HCT116 (cell line): ENCODE measurements at regions not wholly inside any gene's neighbourhood (a gene's known extent, or its start where the extent isn't known, plus 50 kb on each side); places are given as distances from the start of the nearest gene placed in this dataset.

Experiments
- ATAC-seq: fragments of 200-7000 bp; cut with Tn5 transposase; 2 replicates; pipeline ENCODE4 v1.9.1; 2020; ENCODE audit warnings: mild to moderate bottlenecking, moderate library complexity
- BruUV-seq: library from RNA; stranded (reverse); fragments of 400-500 nt; replicated peaks from 2 replicates; lab custom pipeline; 2021; lab: Mats Ljungman, UMichigan
- CTCF ChIA-PET: fragments of 300-600 bp; sonication (Branson Sonifier 250); formaldehyde crosslinking; loops from one replicate; lab custom pipeline; 2021; ENCODE audit warnings: antibody characterized with exemption; lab: Charles Lee
- POLR2A ChIA-PET: fragments of 300-600, 350-600 bp; sonication (Branson Sonifier 250); formaldehyde crosslinking; loops from one replicate; lab custom pipeline; 2021; ENCODE audit warnings: antibody characterized with exemption; lab: Charles Lee
- RAD21 ChIA-PET, 2 experiments: fragments of 300-600 bp; sonication (Branson Sonifier 250); formaldehyde crosslinking; loops; one replicate each; lab custom pipeline; 2023; ENCODE audit warnings: low total read pairs in 2 of 2; ENCODE audit not compliant: uncharacterized antibody in 2 of 2, unreplicated experiment in 2 of 2, low non-redundant PET in 1 of 2; lab: Charles Lee
- DNase-seq: peaks from one replicate; pipeline ENCODE4 v3.0.0-alpha.2; 2010; ENCODE audit warnings: low read depth, low spot score
- H2AFZ ChIP-seq: fragments of 200-600 bp; shearing (Covaris generic), sonication (generic); 2 replicates; pipeline ENCODE4 v1.6.1; 2017; ENCODE audit warnings: low read depth, mixed run types, mixed read lengths, antibody characterized with exemption, low read length; ENCODE audit not compliant: poor library complexity, severe bottlenecking
- H3K27ac ChIP-seq: 2 replicates; pipeline ENCODE4 v1.5.1; 2012; ENCODE audit warnings: low read depth, low read length
- H3K27me3 ChIP-seq: fragments of 200-600 bp; sonication (generic); 2 replicates; pipeline ENCODE4 v1.6.1; 2016; ENCODE audit warnings: mixed run types, low read length, mixed read lengths; ENCODE audit not compliant: insufficient read depth
- H3K36me3 ChIP-seq, 2 experiments: fragments of 200-500 bp in 1 of 2; fragments of 200-600 bp in 1 of 2; sonication (Bioruptor generic) in 1 of 2; sonication (generic) in 1 of 2; 2 replicates each; pipeline versions ENCODE4 v1.5.1 to v1.6.1; 2014 to 2016; ENCODE audit warnings: low read length in 2 of 2, inconsistent platforms in 1 of 2, mixed read lengths in 1 of 2, mixed run types in 1 of 2; ENCODE audit not compliant: insufficient read depth in 2 of 2, control insufficient read depth in 1 of 2
- H3K4me1 ChIP-seq, 2 experiments: fragments of 200-600 bp in 1 of 2; sonication (generic) in 1 of 2; 2 replicates each; pipeline versions ENCODE4 v1.5.1 to v1.6.1; 2012 to 2017; ENCODE audit warnings: low read length in 2 of 2, inconsistent platforms in 1 of 2, mild to moderate bottlenecking in 1 of 2, mixed read lengths in 1 of 2, mixed run types in 1 of 2, moderate library complexity in 1 of 2; ENCODE audit not compliant: insufficient read depth in 2 of 2, control insufficient read depth in 1 of 2
- H3K4me2 ChIP-seq: fragments of 200-600 bp; sonication (generic); 2 replicates; pipeline ENCODE4 v1.6.1; 2017; ENCODE audit warnings: mixed run types, low read length, mixed read lengths
- H3K4me3 ChIP-seq, 2 experiments: fragments of 200-600 bp in 1 of 2; sonication (generic) in 1 of 2; replicated peaks in 1 of 2; 2 replicates each; pipeline ENCODE4 v1.5.1; 2011 to 2016; ENCODE audit warnings: low read length in 2 of 2, control low read depth in 1 of 2, low read depth in 1 of 2, mild to moderate bottlenecking in 1 of 2, mixed read lengths in 1 of 2, mixed run types in 1 of 2
- H3K79me2 ChIP-seq: fragments of 200-600 bp; sonication (generic); 2 replicates; pipeline ENCODE4 v1.6.1; 2017; ENCODE audit warnings: mild to moderate bottlenecking, mixed run types, low read length, moderate library complexity, mixed read lengths; ENCODE audit not compliant: insufficient read depth
- H3K9ac ChIP-seq: fragments of 200-600 bp; sonication (generic); 2 replicates; pipeline ENCODE4 v1.6.1; 2016; ENCODE audit warnings: low read length, mixed read lengths
- H3K9me2 ChIP-seq: fragments of 200-600 bp; sonication (generic), shearing (Covaris generic); 2 replicates; pipeline ENCODE4 v1.6.1; 2017; ENCODE audit warnings: mixed run types, mild to moderate bottlenecking, moderate library complexity; ENCODE audit not compliant: insufficient read depth
- H3K9me3 ChIP-seq, 2 experiments: fragments of 200-500 bp in 1 of 2; fragments of 200-600 bp in 1 of 2; sonication (Bioruptor generic) in 1 of 2; sonication (generic) in 1 of 2; 2 replicates each; pipeline ENCODE4 v1.6.1; 2014 to 2017; ENCODE audit warnings: low read length in 2 of 2, mixed read lengths in 2 of 2, inconsistent platforms in 1 of 2, low read depth in 1 of 2, mild to moderate bottlenecking in 1 of 2, mixed run types in 1 of 2, moderate library complexity in 1 of 2; ENCODE audit not compliant: control insufficient read depth in 1 of 2, insufficient read depth in 1 of 2
- H4K20me1 ChIP-seq: fragments of 200-600 bp; sonication (generic), shearing (Covaris generic); 2 replicates; pipeline ENCODE4 v1.6.1; 2017; ENCODE audit warnings: mixed run types, mild to moderate bottlenecking, moderate library complexity; ENCODE audit not compliant: insufficient read depth
- CTCF ChIP-seq, 3 experiments: fragments of 200-600 bp in 1 of 3; sonication (generic) in 1 of 3; IDR thresholded peaks in 2 of 3; conservative IDR thresholded peaks in 1 of 3; 2 replicates each; pipeline ENCODE4 v1.5.1; 2012 to 2017; ENCODE audit warnings: low read depth in 2 of 3, low read length in 2 of 3, antibody characterized with exemption in 1 of 3, borderline replicate concordance in 1 of 3, control low read depth in 1 of 3, mild to moderate bottlenecking in 1 of 3, mixed read lengths in 1 of 3, mixed run types in 1 of 3, moderate library complexity in 1 of 3; ENCODE audit not compliant: insufficient read depth in 1 of 3
- EZH2 ChIP-seq: fragments of 200-600 bp; sonication (generic); IDR thresholded peaks from 2 replicates; pipeline ENCODE4 v1.6.1; 2017; ENCODE audit warnings: antibody characterized with exemption, mixed run types
- FOSL1 ChIP-seq: IDR thresholded peaks from 2 replicates; pipeline ENCODE4 v1.6.1; 2012; ENCODE audit warnings: low read depth
- POLR2AphosphoS5 ChIP-seq: IDR thresholded peaks from 2 replicates; pipeline ENCODE4 v1.6.1; 2011; ENCODE audit warnings: mild to moderate bottlenecking, low read depth, low read length, moderate library complexity
- YY1 ChIP-seq: IDR thresholded peaks from 2 replicates; pipeline ENCODE4 v1.6.1; 2011; ENCODE audit warnings: low read length, low read depth, moderate library complexity, mild to moderate bottlenecking; ENCODE audit not compliant: insufficient replicate concordance; ENCODE audit errors: extremely low read depth
- ZFX ChIP-seq: fragments of 450-650 bp; IDR thresholded peaks from 2 replicates; pipeline ENCODE4 v1.6.1; 2017
- intact Hi-C: fragments of 100-400 bp; cut with micrococcal nuclease; formaldehyde crosslinking; loops from 2 replicates; pipeline ENCODE4 v1.10.0; 2022

- TF ChIP-seq CTCF (IDR thresholded peaks at IDR 0.05 in 2 of 3, conservative IDR thresholded peaks at IDR 0.05 in 1 of 3; ENCODE audit: borderline replicate concordance in 1 of 3, insufficient read depth in 1 of 3, low read depth in 2 of 3, low read length in 2 of 3) (no peak), FOSL1 (no peak), ZFX (no peak), EZH2 (no peak)
Measured at GRCh38 chr21:39046236-39046916, 136.9 kb downstream of the PSMG1 start (continued).

- Histone ChIP-seq H3K9ac (no peak overlapping the region), H3K27ac (no peak overlapping the region), H3K9me2 (no peaks in the 10 kb centered on the region), H3K27me3 (no peaks in the 10 kb centered on the region), H4K20me1 (no peaks in the 10 kb centered on the region; the same call in 1 of the 2 replicates), H3K4me3 (no peak overlapping the region), H3K9me3 (no peaks in the 10 kb centered on the region), H3K36me3 (no peaks in the 10 kb centered on the region), H3K79me2 (no peaks in the 10 kb centered on the region), H3K4me2 (no peak overlapping the region), H3K4me1 (no peaks in the 10 kb centered on the region), H2AFZ (no peak overlapping the region)
- intact Hi-C loops: no loop called here
- BruUV-seq: no TSS peak
- ATAC-seq (no peak), DNase-seq (no peak)
- ChIA-PET CTCF (no interaction called here), RAD21 (no interaction called here), POLR2A (no interaction called here)
- TF ChIP-seq YY1 (no peak), EZH2 (no peak), POLR2AphosphoS5 (no peak)
Measured at GRCh38 chr21:39041816-39042215, 141.4 kb downstream of the PSMG1 start.
